DMS153 (cell line): ENCODE measurements at regions not wholly inside any gene's neighbourhood (a gene's known extent, or its start where the extent isn't known, plus 50 kb on each side); places are given as distances from the start of the nearest gene placed in this dataset.

Experiments
- DNase-seq: peaks from one replicate; lab custom pipeline; 2025; lab: John Stamatoyannopoulos, UW

DNA sequence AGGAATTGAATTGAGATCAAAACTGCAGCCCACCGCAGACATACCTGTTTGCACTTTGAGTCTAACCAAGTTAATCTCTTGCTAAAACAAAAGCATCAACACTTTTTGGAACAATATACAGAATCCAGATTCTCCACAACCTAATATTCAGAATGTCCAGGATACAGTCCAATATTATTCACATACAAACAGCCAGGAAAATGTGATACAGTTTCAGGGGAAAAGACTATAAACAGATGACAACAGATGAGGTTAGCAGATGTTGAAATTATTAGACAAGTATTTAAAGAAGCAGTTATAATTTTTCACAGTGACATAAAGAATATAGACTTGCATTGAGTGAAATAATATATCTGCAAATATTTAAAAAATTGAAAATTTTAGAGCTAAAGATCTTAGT is 678.1 kb upstream of the CXADR start:
- no peak for DNase-seq

DNA sequence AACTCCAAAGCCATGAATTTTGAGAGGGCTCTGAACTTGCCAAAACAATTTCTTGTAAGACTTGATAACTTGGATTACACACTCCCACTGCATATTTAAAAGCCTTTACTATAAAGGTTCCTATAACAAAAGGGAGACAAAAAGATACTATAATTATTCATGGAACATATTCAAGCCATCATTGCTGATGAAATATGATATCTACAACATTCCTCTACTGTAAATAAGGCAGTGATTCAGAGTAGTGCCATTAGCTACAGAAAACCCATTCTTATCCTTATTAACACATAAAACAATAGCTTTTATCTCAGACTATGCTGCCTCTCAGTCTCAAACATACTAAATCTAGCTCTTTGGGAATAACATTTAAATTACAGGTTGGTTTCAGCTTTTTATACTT is 675.5 kb upstream of the CXADR start:
- DNase-seq, result no peak

DNA sequence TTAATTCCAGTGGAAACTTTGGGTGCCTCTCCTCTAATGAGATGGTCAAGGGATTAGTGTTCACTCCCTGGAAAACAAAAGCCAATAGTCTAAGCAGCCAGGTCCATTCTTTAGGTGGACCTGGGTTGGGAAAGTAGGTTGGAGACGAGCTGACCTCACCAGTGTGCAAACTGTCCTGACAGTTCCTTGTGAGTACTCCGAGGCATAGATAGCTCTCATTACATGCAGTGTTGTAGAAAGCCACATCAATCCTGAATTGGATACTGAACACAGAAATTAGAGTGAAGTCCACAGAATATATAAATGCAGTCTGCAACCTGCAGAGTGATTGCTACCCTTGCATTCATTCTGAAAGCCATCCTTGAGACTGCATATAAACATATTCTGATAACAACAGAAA is 675.1 kb upstream of the CXADR start:
- no peak for DNase-seq

DNA sequence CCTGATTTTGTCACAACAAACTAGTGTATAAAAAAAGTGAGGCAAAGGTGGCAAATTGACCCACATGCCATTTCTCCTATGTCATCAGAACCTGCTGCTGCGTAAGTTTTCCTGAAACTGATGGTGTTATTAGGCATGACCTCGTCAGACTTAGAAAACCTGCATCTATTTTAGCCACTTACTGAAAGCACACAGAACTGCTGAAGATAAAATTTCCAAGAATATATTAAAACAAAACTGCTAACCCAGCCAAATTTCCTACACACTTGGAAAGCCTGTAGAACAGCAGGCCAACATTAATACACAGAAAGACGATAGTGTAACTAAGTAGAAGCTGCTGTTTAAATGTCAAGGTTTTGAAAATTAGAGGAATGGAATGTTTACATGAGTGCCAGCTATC is 674.5 kb upstream of the CXADR start:
- no peak for DNase-seq

DNA sequence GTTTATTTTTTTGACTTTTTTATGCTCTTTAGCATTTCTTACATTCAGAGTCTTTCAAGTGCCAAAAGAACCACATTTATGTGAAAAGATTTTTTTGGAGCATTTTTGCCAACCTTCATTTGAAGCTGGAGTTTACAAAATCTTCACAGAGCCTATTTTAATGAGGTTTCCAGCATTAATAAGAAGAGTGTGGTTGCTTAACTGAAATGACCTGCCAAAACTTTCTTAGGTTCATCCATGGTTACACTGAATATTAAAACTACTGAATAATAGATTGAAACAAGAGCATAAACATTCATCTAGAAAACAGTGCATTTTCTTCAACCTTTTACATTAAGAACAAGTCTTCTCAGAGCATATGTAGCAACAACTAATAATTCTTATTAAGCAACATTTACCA is 672.3 kb upstream of the CXADR start:
- no peak for DNase-seq

DNA sequence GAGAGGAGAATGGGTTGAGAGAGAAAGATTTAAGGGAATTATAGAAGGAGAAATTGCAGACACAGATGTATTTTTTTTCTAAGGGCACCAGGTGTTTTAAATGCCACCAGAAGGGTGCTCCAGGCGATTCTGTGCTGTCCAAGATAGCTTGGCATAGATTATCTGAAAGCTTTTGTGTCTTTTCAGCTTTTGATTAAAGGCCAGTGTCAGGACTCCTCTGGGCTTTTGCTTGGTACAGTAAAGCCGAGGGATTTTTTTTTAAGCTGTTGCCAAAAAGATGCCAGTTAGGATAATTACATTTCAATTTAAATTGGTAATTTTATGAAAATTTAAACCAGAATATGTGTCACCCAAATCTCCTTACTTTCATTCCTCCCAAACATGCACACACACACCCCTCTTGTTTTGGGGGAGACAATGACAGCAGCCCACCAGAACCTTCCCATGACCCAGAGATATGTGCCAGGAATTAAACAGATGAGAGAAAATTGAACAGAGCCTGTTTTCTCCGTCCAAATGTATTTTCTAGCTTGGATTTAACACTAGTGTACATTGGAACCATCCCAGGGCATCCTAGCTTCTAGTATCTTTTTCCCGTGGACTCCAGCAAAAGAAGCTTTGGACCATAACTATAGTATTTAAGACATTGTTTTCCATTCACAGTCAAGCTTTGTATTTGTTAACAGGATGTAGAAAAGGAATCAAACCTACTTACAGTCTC is 670.7 kb upstream of the CXADR start:
- no peak for DNase-seq

DNA sequence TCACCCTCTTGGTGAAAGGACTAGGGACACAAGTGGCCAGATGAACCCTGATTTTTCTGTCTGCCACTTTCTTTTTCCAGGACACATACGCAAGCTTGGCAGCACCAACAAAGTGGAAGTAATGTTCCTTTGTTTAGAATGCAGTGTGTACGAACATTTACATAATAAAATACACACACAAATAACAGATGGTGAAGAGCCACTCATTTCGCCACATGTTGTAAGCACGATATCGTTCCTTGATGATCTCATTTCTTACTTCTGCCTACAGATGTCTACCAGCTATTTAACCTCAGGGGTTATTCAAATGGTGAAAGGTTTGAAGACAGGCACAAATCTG is 670.2 kb upstream of the CXADR start:
- no peak for DNase-seq

DNA sequence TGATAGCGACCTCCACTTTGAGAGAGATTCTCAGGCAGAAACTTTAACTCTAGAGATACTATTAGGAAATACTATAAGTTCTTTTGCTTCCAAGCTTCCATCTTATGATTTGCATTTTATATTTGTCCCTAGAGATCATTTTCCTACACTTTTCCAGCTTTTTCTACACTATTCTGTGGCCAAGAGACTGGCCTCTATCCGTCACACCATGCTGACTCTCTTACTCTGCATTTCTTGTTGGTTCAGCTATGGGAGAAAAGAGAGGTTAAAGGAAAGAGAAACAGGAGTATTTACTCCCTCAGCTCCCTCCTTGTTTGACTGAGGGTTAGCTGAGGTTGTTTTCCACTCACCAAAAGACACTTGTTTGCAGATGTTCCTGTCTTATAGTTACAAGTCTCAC is 665.6 kb upstream of the CXADR start:
- no peak for DNase-seq

DNA sequence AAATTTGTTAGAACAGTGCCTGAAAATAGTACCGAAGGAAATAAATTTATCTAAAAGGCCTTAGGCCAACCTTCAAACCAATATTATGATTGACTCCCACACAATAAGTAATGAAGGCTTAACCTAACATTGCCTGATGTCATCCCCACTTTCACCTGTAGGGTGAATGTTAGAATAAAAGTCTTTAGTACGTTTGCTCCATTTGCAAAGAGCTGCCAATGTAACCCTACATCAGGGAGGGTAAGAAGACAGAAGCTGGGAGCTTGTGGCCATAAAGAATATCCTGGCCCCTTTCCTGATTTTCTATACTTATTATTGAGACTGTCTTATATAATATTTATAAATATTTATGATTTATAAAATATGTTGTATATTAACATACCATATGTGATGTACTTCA is 661.8 kb upstream of the CXADR start:
- no peak for DNase-seq

DNA sequence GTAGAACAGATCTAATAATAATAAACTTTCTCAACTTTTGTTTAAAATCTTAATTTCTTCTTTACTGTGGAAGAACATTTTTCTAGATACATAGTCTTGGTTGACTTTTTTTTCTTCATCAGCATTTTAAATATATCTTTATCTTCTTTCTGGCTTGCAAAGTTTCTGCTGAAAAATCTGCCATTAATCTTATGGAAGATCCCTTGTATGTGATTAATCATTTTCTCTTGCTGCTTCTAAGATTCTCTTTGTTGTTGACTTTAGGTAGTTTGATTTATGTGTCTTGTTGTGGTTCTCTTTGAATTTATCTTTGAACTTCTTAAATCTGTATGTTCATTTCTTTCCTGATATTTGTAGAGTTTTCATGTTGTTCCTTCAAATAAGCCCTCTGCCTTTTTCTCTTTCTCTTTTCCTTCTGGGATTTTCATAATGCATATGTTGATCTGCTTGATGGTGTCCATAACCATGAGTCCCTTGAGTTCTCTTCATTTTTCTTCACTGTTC is 657.6 kb upstream of the CXADR start:
- DNase-seq, result no peak

DNA sequence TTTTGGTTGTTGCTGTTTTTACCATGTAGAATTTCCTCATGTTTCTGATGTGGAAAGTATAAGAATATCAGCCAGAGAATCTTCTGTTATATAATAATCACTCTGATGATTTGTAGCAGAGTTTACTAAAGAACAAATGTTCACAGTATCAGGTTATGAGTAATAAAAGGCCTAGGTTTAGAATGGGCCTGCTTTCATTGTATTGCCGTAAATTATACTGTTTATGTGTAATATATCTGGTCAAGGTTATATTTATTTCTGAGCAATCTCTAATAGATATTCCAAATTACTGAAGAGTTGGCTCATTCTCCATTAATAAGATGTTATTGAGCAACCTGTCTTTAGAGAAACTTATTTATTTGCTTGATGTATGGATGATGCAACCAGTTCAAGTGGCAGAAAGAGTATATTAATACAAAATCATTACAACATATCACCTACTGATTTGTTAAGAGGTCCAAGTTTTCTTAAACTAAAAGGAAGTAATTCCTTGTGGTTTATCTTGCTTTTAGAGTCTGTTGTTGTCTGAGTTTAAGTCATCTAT is 649.4 kb upstream of the CXADR start:
- DNase-seq, result no peak

DNA sequence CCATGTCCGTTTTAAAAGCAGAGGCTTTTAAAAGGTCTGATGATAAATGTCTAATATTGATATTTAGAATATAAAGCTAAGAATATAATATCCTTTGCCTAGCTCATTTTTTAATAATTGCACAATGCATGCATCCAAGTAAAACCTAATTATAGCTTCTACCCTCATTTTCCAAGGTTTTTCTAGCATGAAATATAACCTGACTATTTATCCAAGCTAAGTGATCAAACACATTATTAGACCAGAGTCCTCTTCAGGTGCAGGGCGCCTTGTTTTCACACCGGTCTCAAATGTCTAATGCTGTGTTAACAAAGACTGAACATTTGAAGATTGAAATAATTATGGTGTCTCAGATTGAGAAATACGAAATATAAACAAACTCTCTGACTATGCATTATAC is 648.9 kb upstream of the CXADR start:
- DNase-seq, result no peak

DNA sequence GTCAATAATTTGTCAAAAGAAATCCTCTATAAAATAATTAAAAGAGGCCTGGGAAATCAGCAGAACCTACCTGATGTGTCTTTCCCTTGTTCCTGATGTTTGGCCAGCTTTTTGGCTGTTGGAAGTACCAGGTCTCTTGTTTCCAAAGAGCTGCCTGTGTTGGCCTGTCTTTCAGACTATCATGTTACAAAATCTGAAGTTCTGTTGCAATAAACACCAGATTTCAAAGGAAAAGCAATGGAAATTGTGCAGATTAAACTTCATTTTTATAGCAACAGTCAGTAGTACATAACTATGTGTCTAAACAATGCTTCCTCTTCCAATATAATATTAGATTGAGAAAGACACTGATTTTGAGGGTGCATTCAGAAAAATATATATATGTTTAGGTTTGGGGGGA is 647.2 kb upstream of the CXADR start:
- no peak for DNase-seq

DNA sequence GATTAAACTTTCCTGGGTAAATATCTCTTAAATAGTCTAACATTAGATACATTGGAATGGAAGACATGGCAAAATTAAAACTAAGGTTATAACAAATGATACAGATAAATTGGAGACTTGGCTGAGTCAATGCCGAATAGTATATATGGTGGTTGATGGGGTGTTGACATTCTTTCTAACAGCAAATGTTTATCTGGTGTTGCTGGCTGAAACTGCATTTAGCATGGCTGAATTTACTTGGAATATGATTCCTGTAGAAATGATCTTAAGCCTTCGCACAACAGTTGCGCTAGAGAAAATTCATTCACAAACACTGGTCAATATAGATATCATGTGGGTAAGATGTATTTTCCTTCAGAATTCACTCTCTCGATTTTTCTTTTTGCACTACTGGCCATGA is 646.0 kb upstream of the CXADR start:
- DNase-seq, result no peak

DNA sequence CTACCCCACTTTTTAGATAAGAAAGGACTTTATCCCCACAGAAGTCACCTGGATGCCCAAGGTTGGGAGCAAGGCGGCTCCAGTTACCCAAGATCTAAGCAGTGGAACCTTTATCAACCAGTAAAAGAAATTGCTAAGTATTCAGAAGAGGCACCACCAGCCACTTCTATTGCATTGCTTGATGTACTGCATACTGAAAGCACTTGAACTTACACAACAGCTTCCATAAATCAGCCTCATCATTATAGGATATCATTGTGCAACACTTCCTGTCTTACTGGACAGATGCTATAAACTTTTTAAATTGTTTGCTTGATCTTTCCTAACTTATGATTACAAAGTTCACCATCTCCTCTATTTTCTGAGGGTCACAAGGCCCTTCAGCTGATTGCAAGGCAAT is 642.7 kb upstream of the CXADR start:
- no peak for DNase-seq

DNA sequence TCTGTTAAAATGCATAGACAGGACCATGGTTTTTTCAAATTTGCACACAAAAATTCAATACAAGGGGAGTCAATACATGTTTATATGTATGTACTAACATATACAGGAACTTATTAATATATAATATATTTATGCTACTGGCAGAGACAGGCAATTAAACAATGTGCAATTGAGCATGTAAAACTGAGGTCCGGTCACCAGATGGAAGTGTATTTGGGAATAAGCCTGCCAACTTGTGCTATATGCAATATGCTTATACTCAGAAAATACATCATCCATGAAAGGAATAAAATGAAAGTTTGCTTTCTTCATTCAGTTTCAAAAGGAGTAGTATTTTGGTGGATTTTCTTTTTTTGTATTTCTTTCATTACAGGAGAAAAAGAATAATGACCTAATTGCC is 640.2 kb upstream of the CXADR start:
- DNase-seq, result no peak

DNA sequence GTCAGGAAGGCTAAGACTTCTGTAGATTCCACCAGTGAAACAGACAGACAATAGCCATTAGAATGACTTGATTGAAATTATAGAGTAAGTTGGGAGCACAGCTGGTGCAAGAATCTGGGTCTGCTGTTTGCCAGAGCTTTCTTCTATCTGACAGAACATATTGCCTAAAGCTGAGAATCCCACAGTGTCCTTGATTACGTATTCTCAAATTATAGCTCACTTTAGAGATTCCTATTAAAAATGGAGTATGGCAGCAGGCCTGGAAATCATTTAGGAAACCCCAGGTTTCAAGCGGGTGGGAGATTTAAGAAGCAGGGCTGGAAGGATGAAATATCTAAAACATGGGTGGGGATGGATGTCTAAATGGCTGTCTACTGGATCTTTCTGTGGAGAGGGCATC is 639.7 kb upstream of the CXADR start:
- no peak for DNase-seq

DNA sequence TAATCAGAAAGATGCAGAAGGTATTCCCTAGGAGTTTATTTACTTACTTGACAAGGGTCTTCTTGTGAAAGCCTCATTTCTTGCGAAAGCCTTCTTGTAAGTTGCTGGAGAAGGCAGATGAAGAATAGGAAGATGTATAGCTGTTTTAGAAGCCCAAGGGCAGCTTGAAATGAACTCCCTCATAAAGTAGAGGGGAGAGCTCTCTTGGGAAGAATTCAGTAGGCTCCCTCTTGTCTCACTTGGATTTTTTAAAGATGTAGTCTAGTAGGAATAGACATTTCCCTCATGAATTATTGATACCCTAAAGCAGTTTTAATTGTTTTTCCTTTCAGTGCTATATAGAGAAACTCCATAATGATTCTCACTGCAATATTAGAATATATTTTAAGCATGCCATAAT is 639.2 kb upstream of the CXADR start:
- no peak for DNase-seq

DNA sequence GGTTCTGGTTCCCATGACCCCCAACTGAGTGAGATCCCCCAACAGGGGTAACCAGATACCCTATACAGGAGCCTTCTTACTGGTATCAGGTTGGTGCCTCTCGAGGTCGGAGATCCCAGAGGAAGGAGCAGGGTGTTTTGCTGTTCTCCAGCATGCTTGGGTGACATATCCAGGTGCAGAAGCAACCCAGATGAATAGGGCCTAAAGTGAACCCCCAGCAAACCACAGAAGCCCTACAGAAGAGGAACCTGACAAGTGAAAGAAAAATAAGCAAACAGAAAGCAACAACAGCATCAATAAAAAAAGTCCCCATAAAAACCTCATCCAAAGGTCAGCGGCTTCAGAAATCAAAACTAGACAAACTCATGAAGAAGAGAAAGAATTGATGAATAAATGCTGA is 633.4 kb upstream of the CXADR start:
- DNase-seq, result no peak

DNA sequence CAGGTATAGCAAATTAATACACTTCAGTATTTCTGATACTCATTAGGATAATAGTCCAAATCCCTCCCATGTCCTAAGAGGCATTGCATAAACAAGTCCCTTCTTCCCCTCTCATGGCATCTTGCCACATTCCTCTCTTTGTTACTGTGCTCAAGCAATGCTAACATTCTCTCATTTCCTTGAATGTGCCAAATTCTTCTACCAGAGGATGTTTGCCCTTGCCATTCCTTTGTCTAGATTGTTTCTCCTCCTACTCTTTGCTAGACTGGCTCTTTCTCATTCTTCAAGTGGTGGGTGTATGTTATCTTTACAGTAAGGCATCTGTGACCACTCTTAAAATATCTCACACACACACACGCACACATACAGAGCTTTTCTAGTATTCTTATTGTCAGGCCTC is 621.0 kb upstream of the CXADR start:
- no peak for DNase-seq

DNA sequence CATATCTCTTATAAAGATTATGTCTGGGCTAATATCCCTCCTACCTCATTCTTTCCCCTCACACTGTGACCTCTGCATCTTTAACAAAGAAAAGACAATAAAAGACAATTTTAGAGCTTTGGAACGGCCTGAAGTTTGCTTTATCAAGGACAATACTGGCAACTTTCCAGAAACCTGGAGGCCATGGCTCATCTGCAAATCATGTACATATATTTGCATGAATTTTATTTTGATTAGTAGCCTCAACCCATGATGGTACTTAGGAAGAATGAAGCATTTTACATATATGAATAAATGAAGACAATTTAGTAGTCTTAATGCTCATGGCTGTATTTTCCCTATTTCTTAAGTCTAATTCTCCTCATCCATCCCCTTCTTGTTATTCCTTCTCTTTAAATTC is 612.2 kb upstream of the CXADR start:
- no peak for DNase-seq

DNA sequence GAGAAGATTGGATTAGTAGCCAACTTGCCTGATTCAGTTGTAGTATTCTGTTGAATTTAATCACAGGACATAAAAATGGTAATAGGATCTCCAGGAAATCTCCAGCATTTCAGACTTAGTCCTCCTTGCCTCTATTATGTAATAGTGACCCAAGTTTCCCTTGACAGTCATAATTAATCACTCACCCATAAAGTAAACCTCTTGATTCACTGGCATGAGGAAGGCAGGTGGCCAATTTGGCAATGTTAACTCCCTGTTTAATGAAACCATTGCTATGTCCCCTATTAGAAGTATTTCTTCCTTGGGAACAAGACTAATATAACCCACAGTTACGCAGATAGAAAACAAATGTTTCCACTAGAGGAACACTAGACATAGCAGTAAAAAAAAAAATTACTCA is 604.8 kb upstream of the CXADR start:
- peak; percentile 32 for DNase-seq

DNA sequence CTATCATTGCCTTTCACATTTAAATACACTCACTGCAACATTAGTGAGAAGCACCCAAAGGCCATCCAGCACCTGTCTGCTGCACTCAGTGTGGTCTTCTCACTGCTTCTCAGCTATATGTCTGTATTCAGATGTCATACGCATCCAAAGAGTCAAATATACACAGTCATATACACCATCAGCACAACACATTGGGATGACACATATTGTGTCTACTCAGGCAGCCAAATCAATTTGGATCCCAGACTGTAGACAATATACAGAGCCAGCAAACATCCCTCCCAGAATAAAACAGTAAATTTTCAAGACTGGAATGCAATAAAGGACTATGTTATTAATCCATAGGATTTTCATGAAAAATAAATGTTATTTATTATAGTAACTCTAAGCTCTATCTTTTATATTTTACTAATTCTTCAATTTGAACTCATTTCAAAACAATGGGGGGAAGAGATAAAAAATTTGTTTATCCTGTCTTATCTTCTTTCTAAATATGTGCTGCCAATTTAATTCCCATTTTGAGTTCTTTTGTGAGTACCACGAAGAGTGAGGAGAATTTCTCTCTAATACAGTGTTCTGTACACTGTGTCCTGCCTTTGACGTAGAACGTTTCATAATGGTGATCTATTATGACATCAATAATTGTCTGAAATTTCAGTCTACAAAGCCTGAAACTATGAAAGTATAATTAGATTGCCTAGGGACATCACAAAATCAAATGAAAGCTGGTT is 602.2 kb upstream of the CXADR start:
- DNase-seq, result no peak

DNA sequence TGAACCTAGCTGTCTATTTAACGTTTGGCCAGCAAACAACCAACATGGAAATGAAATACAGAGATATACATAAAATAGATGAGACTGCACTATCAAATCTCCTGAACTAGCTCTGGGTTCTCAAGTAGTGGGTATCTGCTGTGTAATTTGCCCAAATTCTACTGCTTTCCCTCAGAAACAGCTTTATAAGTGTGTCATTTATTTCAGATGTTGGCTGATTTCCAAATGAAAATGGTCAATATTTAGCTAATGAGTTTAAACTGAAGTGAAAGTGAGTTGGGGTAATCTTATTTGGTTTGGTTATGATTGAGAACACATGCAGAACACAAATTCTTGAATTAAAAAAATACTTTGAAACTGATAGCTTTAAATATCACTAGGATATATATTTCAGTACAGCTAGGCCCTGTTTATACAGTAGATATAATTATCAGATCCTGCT is 601.7 kb upstream of the CXADR start:
- no peak for DNase-seq
